ENCODE measurements at regions not wholly inside any gene's neighbourhood (a gene's known extent, or its start where the extent isn't known, plus 50 kb on each side); places are given as distances from the start of the nearest gene placed in this dataset.

DNA sequence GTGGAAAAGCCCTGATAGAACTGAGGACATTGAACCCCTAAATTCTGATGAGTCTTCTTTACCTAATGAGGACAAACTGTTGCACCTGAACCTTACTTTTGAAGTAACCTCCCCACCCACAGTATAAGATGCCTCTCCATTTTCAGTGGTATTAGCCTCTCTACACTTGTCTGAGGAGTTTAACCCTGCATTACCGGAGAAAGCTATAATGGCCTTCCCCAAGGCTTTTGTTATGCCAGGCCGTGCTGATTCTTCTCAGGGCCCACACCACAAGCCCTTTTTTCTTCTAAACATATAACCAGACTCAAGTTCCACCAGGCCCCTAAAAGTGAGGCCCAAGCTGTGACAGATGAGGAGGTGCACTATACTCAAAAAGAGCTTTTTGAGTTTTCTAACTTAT is 345.8 kb upstream of the GRID2 start:
- no peak overlapping the region for H2AFZ ChIP-seq (ENCODE audit: low read depth, low read length)
- H3K9ac ChIP-seq (ENCODE audit: low read depth, low read length): no peak overlapping the region
- H3K27me3 ChIP-seq (ENCODE audit: insufficient read depth, low read length, poor library complexity): no peaks in the 10 kb centered on the region
- ATAC-seq (ENCODE audit: insufficient read depth, low read depth) (no peak), DNase-seq (no peak)
- H3K79me2 ChIP-seq (ENCODE audit: insufficient read depth, low read length): no peaks in the 10 kb centered on the region
- no peak overlapping the region for H3K4me3 ChIP-seq (ENCODE audit: low read depth in 1 of 2, low read length in 2 of 2)
- no peak for TF ChIP-seq EZH2 (IDR thresholded peaks at IDR 0.05; ENCODE audit: borderline replicate concordance, low read depth, low read length, severe bottlenecking)
- TF ChIP-seq, protein P1, sequence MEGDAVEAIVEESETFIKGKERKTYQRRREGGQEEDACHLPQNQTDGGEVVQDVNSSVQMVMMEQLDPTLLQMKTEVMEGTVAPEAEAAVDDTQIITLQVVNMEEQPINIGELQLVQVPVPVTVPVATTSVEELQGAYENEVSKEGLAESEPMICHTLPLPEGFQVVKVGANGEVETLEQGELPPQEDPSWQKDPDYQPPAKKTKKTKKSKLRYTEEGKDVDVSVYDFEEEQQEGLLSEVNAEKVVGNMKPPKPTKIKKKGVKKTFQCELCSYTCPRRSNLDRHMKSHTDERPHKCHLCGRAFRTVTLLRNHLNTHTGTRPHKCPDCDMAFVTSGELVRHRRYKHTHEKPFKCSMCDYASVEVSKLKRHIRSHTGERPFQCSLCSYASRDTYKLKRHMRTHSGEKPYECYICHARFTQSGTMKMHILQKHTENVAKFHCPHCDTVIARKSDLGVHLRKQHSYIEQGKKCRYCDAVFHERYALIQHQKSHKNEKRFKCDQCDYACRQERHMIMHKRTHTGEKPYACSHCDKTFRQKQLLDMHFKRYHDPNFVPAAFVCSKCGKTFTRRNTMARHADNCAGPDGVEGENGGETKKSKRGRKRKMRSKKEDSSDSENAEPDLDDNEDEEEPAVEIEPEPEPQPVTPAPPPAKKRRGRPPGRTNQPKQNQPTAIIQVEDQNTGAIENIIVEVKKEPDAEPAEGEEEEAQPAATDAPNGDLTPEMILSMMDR (IDR thresholded peaks at IDR 0.05; ENCODE audit: borderline replicate concordance, extremely low read depth, low read length, poor library complexity, severe bottlenecking): no peak
- no peak overlapping the region for H3K4me2 ChIP-seq (ENCODE audit: insufficient read depth, low read length)
- no peaks in the 10 kb centered on the region for H4K20me1 ChIP-seq (ENCODE audit: insufficient read depth, low read length)
- H3K4me1 ChIP-seq (ENCODE audit: insufficient read depth, low read length): no peaks in the 10 kb centered on the region
- H3K36me3 ChIP-seq (ENCODE audit: insufficient read depth, low read length): no peaks in the 10 kb centered on the region
- no peak overlapping the region for H3K27ac ChIP-seq (ENCODE audit: low read length)
- H3K9me3 ChIP-seq (ENCODE audit: insufficient read depth, low read length, severe bottlenecking): no peaks in the 10 kb centered on the region

DNA sequence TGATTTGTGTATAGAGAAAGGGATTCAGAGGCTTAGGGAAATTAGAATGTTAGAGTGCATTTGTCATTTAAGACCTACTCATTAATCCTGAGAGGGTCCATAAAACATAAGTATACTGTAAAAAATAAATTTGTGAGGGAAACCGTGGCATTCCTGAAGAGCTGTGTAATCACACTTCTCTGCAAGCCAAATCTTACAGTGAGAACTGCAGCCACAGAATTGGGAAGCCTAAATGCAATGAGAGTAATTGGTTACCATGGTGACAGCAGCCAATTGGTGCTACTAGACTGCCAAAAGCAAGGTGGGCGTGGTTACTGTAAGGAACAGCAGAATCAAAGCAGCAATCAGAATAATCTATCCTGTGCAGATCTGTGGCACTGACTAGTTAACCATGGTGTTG is 345.2 kb upstream of the GRID2 start:
- Histone ChIP-seq H2AFZ (ENCODE audit: low read depth, low read length) (no peak overlapping the region), H3K9me3 (ENCODE audit: insufficient read depth, low read length, severe bottlenecking) (no peaks in the 10 kb centered on the region), H4K20me1 (ENCODE audit: insufficient read depth, low read length) (no peaks in the 10 kb centered on the region), H3K4me1 (ENCODE audit: insufficient read depth, low read length) (no peaks in the 10 kb centered on the region), H3K9ac (ENCODE audit: low read depth, low read length) (no peak overlapping the region), H3K79me2 (ENCODE audit: insufficient read depth, low read length) (no peaks in the 10 kb centered on the region), H3K27me3 (ENCODE audit: insufficient read depth, low read length, poor library complexity) (no peaks in the 10 kb centered on the region), H3K4me3 (ENCODE audit: low read depth in 1 of 2, low read length in 2 of 2) (no peak overlapping the region), H3K27ac (ENCODE audit: low read length) (no peak overlapping the region), H3K36me3 (ENCODE audit: insufficient read depth, low read length) (no peaks in the 10 kb centered on the region), H3K4me2 (ENCODE audit: insufficient read depth, low read length) (no peak overlapping the region)
- no peak for DNase-seq
- ATAC-seq (ENCODE audit: insufficient read depth, low read depth): no peak
- TF ChIP-seq, protein P1 (IDR thresholded peaks at IDR 0.05; ENCODE audit: borderline replicate concordance, extremely low read depth, low read length, poor library complexity, severe bottlenecking): no peak
- no peak for TF ChIP-seq EZH2 (IDR thresholded peaks at IDR 0.05; ENCODE audit: borderline replicate concordance, low read depth, low read length, severe bottlenecking)

DNA sequence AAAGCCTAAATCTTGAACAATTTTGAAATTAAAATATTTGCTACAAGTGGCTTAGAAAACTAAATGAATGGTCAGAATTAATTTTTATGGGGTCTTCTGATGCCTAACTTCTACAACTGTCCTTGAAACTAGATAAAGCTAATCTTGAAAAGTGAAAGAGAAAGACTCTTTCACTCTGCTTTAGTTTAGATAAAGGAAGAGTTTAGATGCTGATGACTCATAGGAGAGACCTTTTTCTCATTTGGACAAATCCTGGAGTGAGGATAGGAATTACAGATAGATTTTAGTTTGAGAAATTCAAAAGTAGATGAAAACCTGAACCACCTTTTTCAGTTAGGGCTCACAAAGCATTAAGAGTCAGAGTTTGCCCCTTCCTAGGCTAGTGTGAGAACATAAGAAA is 342.3 kb upstream of the GRID2 start:
- H2AFZ ChIP-seq (ENCODE audit: low read depth, low read length): no peak overlapping the region
- no peaks in the 10 kb centered on the region for H3K36me3 ChIP-seq (ENCODE audit: insufficient read depth, low read length)
- no peaks in the 10 kb centered on the region for H4K20me1 ChIP-seq (ENCODE audit: insufficient read depth, low read length)
- H3K27me3 ChIP-seq (ENCODE audit: insufficient read depth, low read length, poor library complexity): no peaks in the 10 kb centered on the region
- ATAC-seq (ENCODE audit: insufficient read depth, low read depth) (no peak), DNase-seq (no peak)
- no peaks in the 10 kb centered on the region for H3K4me1 ChIP-seq (ENCODE audit: insufficient read depth, low read length)
- H3K9ac ChIP-seq (ENCODE audit: low read depth, low read length): no peak overlapping the region
- TF ChIP-seq, protein P1 (IDR thresholded peaks at IDR 0.05; ENCODE audit: borderline replicate concordance, extremely low read depth, low read length, poor library complexity, severe bottlenecking): no peak
- no peak for TF ChIP-seq EZH2 (IDR thresholded peaks at IDR 0.05; ENCODE audit: borderline replicate concordance, low read depth, low read length, severe bottlenecking)
- H3K4me2 ChIP-seq (ENCODE audit: insufficient read depth, low read length): no peak overlapping the region
- no peak overlapping the region for H3K4me3 ChIP-seq (ENCODE audit: low read depth in 1 of 2, low read length in 2 of 2)
- H3K9me3 ChIP-seq (ENCODE audit: insufficient read depth, low read length, severe bottlenecking): no peaks in the 10 kb centered on the region
- no peaks in the 10 kb centered on the region for H3K79me2 ChIP-seq (ENCODE audit: insufficient read depth, low read length)
- no peak overlapping the region for H3K27ac ChIP-seq (ENCODE audit: low read length)

DNA sequence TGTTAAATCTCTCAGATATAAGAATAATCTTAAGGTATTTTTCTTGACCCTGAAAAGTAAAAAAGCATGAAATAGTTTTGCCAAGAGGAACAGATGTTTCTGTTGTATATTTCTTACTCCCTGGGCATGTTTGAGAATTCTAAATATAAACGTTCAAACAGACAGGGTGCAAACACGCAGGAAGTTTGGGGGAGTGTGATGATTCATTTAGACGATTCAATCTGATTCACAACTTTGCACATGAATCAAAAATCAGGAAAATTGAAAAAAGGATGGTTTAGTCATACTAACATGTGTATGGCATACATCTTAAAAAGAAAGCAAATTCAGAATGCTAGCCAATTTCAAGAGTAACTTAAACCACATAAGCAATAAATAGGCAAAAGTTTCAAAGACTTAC is 340.3 kb upstream of the GRID2 start:
- Histone ChIP-seq H4K20me1 (ENCODE audit: insufficient read depth, low read length) (no peaks in the 10 kb centered on the region), H3K27me3 (ENCODE audit: insufficient read depth, low read length, poor library complexity) (no peaks in the 10 kb centered on the region), H3K4me3 (ENCODE audit: low read depth in 1 of 2, low read length in 2 of 2) (no peak overlapping the region), H2AFZ (ENCODE audit: low read depth, low read length) (no peak overlapping the region), H3K36me3 (ENCODE audit: insufficient read depth, low read length) (no peaks in the 10 kb centered on the region), H3K27ac (ENCODE audit: low read length) (no peak overlapping the region), H3K9ac (ENCODE audit: low read depth, low read length) (no peak overlapping the region), H3K4me2 (ENCODE audit: insufficient read depth, low read length) (no peak overlapping the region), H3K79me2 (ENCODE audit: insufficient read depth, low read length) (no peaks in the 10 kb centered on the region), H3K9me3 (ENCODE audit: insufficient read depth, low read length, severe bottlenecking) (no peaks in the 10 kb centered on the region), H3K4me1 (ENCODE audit: insufficient read depth, low read length) (no peaks in the 10 kb centered on the region)
- no peak for TF ChIP-seq EZH2 (IDR thresholded peaks at IDR 0.05; ENCODE audit: borderline replicate concordance, low read depth, low read length, severe bottlenecking)
- TF ChIP-seq, protein P1 (IDR thresholded peaks at IDR 0.05; ENCODE audit: borderline replicate concordance, extremely low read depth, low read length, poor library complexity, severe bottlenecking): no peak
- DNase-seq (no peak), ATAC-seq (ENCODE audit: insufficient read depth, low read depth) (no peak)
